ENCODE measurements at regions not wholly inside any gene's neighbourhood (a gene's known extent, or its start where the extent isn't known, plus 50 kb on each side); places are given as distances from the start of the nearest gene placed in this dataset.

- TF ChIP-seq EZH2 (IDR thresholded peaks at IDR 0.05; ENCODE audit: borderline replicate concordance, low read depth, low read length, severe bottlenecking) (no peak), CTCF (IDR thresholded peaks at IDR 0.05; ENCODE audit: borderline replicate concordance, extremely low read depth, low read length, poor library complexity, severe bottlenecking) (no peak)
- no peaks in the 10 kb centered on the region for H3K4me1 ChIP-seq (ENCODE audit: insufficient read depth, low read length)
- H2AFZ ChIP-seq (ENCODE audit: low read depth, low read length) = no peak overlapping the region
- H3K9ac ChIP-seq (ENCODE audit: low read depth, low read length) = no peak overlapping the region
- no peak overlapping the region for H3K27ac ChIP-seq (ENCODE audit: low read length)
- no peak for ATAC-seq (ENCODE audit: insufficient read depth, low read depth)
- no peak overlapping the region for H3K4me2 ChIP-seq (ENCODE audit: insufficient read depth, low read length)
- H3K9me3 ChIP-seq (ENCODE audit: insufficient read depth, low read length, severe bottlenecking) = no peaks in the 10 kb centered on the region
- H4K20me1 ChIP-seq (ENCODE audit: insufficient read depth, low read length) = no peaks in the 10 kb centered on the region
- no peaks in the 10 kb centered on the region for H3K79me2 ChIP-seq (ENCODE audit: insufficient read depth, low read length)
- H3K36me3 ChIP-seq (ENCODE audit: insufficient read depth, low read length) = no peaks in the 10 kb centered on the region
- no peaks in the 10 kb centered on the region for H3K27me3 ChIP-seq (ENCODE audit: insufficient read depth, low read length, poor library complexity)
- DNase-seq = no peak
- H3K4me3 ChIP-seq (ENCODE audit: low read depth in 1 of 2, low read length in 2 of 2) = no peak overlapping the region
Measured at GRCh38 chr1:219302697-219303096, 129.0 kb downstream of the LYPLAL1 start.

DNA sequence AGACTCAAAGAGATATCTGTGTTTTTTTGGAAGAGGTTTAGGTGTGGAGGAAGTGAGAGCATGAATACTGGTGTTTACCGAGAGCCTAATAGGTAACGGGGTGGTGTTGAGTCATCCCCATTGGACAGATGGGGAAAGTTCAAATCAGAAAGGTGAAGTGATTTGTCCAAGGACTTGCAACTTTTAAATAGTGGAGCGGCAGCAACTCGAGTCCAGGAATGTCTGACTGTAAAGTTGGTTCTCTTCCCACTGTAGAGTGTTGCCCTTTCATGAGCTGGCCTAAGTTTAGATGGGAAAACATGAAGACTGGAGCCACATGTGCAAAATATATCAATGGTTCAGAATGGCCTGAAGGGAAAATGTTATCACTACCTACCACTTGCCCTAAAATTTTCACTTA lies 125.7 kb downstream of the LYPLAL1 start:
- Histone ChIP-seq H3K27me3 (ENCODE audit: insufficient read depth, low read length, poor library complexity) (no peaks in the 10 kb centered on the region), H3K4me2 (ENCODE audit: insufficient read depth, low read length) (no peak overlapping the region), H3K9me3 (ENCODE audit: insufficient read depth, low read length, severe bottlenecking) (no peaks in the 10 kb centered on the region), H2AFZ (ENCODE audit: low read depth, low read length) (no peak overlapping the region), H3K79me2 (ENCODE audit: insufficient read depth, low read length) (no peaks in the 10 kb centered on the region), H3K4me1 (ENCODE audit: insufficient read depth, low read length) (no peaks in the 10 kb centered on the region), H4K20me1 (ENCODE audit: insufficient read depth, low read length) (no peaks in the 10 kb centered on the region), H3K9ac (ENCODE audit: low read depth, low read length) (no peak overlapping the region), H3K27ac (ENCODE audit: low read length) (no peak overlapping the region), H3K36me3 (ENCODE audit: insufficient read depth, low read length) (no peaks in the 10 kb centered on the region), H3K4me3 (ENCODE audit: low read depth in 1 of 2, low read length in 2 of 2) (no peak overlapping the region)
- DNase-seq (no peak), ATAC-seq (ENCODE audit: insufficient read depth, low read depth) (no peak)
- no peak for TF ChIP-seq EZH2 (IDR thresholded peaks at IDR 0.05; ENCODE audit: borderline replicate concordance, low read depth, low read length, severe bottlenecking)
- TF ChIP-seq CTCF (IDR thresholded peaks at IDR 0.05; ENCODE audit: borderline replicate concordance, extremely low read depth, low read length, poor library complexity, severe bottlenecking) = no peak

- H4K20me1 ChIP-seq (ENCODE audit: insufficient read depth, low read length) = no peaks in the 10 kb centered on the region
- ATAC-seq (ENCODE audit: insufficient read depth, low read depth) = no peak
- TF ChIP-seq CTCF (IDR thresholded peaks at IDR 0.05; ENCODE audit: borderline replicate concordance, extremely low read depth, low read length, poor library complexity, severe bottlenecking) (no peak), EZH2 (IDR thresholded peaks at IDR 0.05; ENCODE audit: borderline replicate concordance, low read depth, low read length, severe bottlenecking) (no peak)
Measured at GRCh38 chr1:219298571-219299148, 125.0 kb downstream of the LYPLAL1 start.

More at GRCh38 chr1:219298571-219299148, 125.0 kb downstream of the LYPLAL1 start:
- Histone ChIP-seq H3K27me3 (ENCODE audit: insufficient read depth, low read length, poor library complexity) (no peaks in the 10 kb centered on the region), H3K79me2 (ENCODE audit: insufficient read depth, low read length) (no peaks in the 10 kb centered on the region), H3K4me3 (ENCODE audit: low read depth in 1 of 2, low read length in 2 of 2) (no peak overlapping the region), H3K36me3 (ENCODE audit: insufficient read depth, low read length) (no peaks in the 10 kb centered on the region), H3K9me3 (ENCODE audit: insufficient read depth, low read length, severe bottlenecking) (no peaks in the 10 kb centered on the region), H3K4me1 (ENCODE audit: insufficient read depth, low read length) (no peaks in the 10 kb centered on the region), H3K4me2 (ENCODE audit: insufficient read depth, low read length) (no peak overlapping the region), H3K27ac (ENCODE audit: low read length) (no peak overlapping the region), H3K9ac (ENCODE audit: low read depth, low read length) (no peak overlapping the region), H2AFZ (ENCODE audit: low read depth, low read length) (no peak overlapping the region)
- no peak for DNase-seq

All from DND-41 (cell line).